ENCODE measurements at regions not wholly inside any gene's neighbourhood (a gene's known extent, or its start where the extent isn't known, plus 50 kb on each side); places are given as distances from the start of the nearest gene placed in this dataset.

DNA sequence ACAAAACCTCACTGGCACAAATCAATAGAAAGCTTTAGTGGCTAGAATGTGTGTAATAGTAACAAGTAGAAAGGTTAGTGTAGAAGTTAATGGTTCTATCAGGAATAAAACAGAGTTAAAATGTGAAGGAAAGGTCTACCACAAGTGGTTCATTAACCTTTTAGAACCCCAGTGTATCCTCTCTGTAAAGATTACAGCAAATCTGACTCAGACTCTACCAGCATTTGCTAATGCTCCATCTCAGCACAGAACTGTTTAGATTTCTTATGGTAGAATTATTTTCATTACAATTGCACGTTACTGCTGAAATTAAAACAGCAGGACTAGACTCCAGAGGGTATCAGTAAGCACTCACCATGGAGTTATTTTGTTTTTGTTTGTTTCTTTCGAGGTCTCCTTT lies 609.0 kb upstream of the LMO3 start:
- TF ChIP-seq, protein P1, sequence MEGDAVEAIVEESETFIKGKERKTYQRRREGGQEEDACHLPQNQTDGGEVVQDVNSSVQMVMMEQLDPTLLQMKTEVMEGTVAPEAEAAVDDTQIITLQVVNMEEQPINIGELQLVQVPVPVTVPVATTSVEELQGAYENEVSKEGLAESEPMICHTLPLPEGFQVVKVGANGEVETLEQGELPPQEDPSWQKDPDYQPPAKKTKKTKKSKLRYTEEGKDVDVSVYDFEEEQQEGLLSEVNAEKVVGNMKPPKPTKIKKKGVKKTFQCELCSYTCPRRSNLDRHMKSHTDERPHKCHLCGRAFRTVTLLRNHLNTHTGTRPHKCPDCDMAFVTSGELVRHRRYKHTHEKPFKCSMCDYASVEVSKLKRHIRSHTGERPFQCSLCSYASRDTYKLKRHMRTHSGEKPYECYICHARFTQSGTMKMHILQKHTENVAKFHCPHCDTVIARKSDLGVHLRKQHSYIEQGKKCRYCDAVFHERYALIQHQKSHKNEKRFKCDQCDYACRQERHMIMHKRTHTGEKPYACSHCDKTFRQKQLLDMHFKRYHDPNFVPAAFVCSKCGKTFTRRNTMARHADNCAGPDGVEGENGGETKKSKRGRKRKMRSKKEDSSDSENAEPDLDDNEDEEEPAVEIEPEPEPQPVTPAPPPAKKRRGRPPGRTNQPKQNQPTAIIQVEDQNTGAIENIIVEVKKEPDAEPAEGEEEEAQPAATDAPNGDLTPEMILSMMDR (conservative IDR thresholded peaks at IDR 0.05) = no peak

More for the DNA sequence above, 609.0 kb upstream of the LMO3 start:
- Histone ChIP-seq H2BK120ac (ENCODE audit: low read depth, low read length, poor library complexity, severe bottlenecking) (no peak overlapping the region), H3T11ph (ENCODE audit: low read length) (no peak overlapping the region), H2BK15ac (ENCODE audit: low read depth, low read length) (no peak overlapping the region), H4K20me1 (ENCODE audit: control insufficient read depth, insufficient read depth, insufficient read length) (no peaks in the 10 kb centered on the region), H3K23ac (ENCODE audit: insufficient read length, low read depth, low read length) (no peak overlapping the region), H3K4me2 (ENCODE audit: insufficient read depth, insufficient read length, low read length) (no peak overlapping the region), H3K18ac (ENCODE audit: insufficient read length, low read depth, low read length) (no peak overlapping the region), H3K79me1 (ENCODE audit: insufficient read depth, low read depth, low read length, poor library complexity, severe bottlenecking) (no peaks in the 10 kb centered on the region), H2BK5ac (ENCODE audit: insufficient read length, low read length) (no peak overlapping the region), H3K79me2 (ENCODE audit: insufficient read depth, low read length) (no peaks in the 10 kb centered on the region), H3K9ac (ENCODE audit: extremely low read depth, insufficient read length, low read length) (no peak overlapping the region), H4K5ac (ENCODE audit: insufficient read length, low read depth, low read length) (no peak overlapping the region), H3K23me2 (ENCODE audit: insufficient read length, low read depth, low read length, poor library complexity, severe bottlenecking) (no peaks in the 10 kb centered on the region), H2BK12ac (ENCODE audit: insufficient read length, low read depth, low read length) (no peak overlapping the region), H3K4ac (ENCODE audit: low read depth, low read length) (no peak overlapping the region), H3K9me3 (ENCODE audit: control insufficient read depth, low read depth, low read length) (no peaks in the 10 kb centered on the region), H3K27me3 (ENCODE audit: insufficient read depth, low read length) (no peaks in the 10 kb centered on the region), H2AFZ (ENCODE audit: low read length) (no peak overlapping the region), H4K91ac (ENCODE audit: insufficient read length, low read depth, low read length) (no peak overlapping the region), H2BK20ac (ENCODE audit: low read depth, low read length, poor library complexity, severe bottlenecking) (no peak overlapping the region), H4K8ac (replicated peaks; ENCODE audit: insufficient read length, low read depth, low read length) (no peak overlapping the region), H3K4me1 (ENCODE audit: insufficient read depth, low read length) (no peaks in the 10 kb centered on the region), H3K27ac (ENCODE audit: insufficient read length, low read depth, low read length) (no peak overlapping the region), H3K56ac (ENCODE audit: insufficient read length, low read depth, low read length) (no peak overlapping the region), H3K14ac (ENCODE audit: insufficient read depth, low read length) (no peak overlapping the region), H2AK5ac (ENCODE audit: insufficient read length, low read length) (no peak overlapping the region)
- H3K27ac Mint-ChIP-seq = no peak overlapping the region
- H3K36me3 Mint-ChIP-seq (ENCODE audit: insufficient read depth in 1 of 3, low read depth in 3 of 3) = no peaks in the 10 kb centered on the region
- H3K9me3 Mint-ChIP-seq = no peaks in the 10 kb centered on the region
- no peak overlapping the region for H3K4me3 Mint-ChIP-seq
- no peaks in the 10 kb centered on the region for H3K4me1 Mint-ChIP-seq
- WGBS (ENCODE audit: extremely low coverage, insufficient read length, low lambda C conversion rate) = no CpG with 5 or more reads among the region's 2 CpGs
- no peak for DNase-seq
- H3K27me3 Mint-ChIP-seq (ENCODE audit: low read depth) = no peaks in the 10 kb centered on the region
